ENCODE measurements at regions not wholly inside any gene's neighbourhood (a gene's known extent, or its start where the extent isn't known, plus 50 kb on each side); places are given as distances from the start of the nearest gene placed in this dataset.
"Not testable (repeated sequence)": the region's sequence is repeated elsewhere in the genome, so short reads cannot be mapped to it uniquely, and the experiment has no call there.

DNA sequence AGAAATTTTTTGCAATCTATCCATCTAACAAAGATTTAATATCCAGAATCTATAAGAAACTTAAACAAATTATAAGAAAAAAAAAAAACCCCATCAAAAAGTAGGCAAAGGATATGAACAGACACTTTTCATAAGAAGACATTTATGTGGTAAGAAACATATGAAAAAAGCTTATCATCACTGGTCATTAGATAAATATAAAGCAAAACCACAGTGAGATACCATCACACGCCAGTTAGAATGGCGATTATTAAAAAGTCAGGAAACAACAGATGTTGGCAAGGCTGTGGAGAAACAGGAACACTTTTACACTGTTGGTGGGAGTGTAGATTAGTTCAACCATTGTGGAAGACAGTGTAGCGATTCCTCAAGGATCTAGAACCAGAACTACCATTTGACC, 110.3 kb upstream of the SLC7A11 start:
- not testable (repeated sequence) for FAIRE-seq

GRCh38 chr4:138348055-138348454, 105.9 kb upstream of the SLC7A11 start:
- no peak for FAIRE-seq

GRCh38 chr4:138347561-138347960, 105.4 kb upstream of the SLC7A11 start:
- no peak for FAIRE-seq

DNA sequence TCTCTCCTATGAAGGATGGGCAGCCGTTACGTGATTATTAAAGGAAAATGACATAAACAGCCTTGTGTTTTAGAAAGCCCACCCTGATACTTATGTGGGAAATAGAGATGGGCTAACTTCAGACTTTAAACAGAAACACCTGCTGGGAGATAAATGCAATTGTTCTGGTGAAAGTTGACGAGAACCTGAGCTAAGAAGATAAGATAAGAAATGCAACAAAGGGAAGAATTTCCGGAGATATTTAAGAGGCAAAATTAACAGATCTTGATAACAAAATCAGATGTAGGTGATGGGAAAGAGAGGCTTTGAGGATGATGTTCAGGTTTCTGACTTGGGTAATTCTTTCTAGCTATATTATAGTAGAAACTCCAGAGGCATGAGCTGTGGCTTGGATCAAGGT, 102.7 kb upstream of the SLC7A11 start:
- FAIRE-seq = no peak

GRCh38 chr4:138344054-138344453, 101.9 kb upstream of the SLC7A11 start:
- FAIRE-seq = no peak

GRCh38 chr4:138341739-138342415, 99.7 kb upstream of the SLC7A11 start:
- no peak for FAIRE-seq

DNA sequence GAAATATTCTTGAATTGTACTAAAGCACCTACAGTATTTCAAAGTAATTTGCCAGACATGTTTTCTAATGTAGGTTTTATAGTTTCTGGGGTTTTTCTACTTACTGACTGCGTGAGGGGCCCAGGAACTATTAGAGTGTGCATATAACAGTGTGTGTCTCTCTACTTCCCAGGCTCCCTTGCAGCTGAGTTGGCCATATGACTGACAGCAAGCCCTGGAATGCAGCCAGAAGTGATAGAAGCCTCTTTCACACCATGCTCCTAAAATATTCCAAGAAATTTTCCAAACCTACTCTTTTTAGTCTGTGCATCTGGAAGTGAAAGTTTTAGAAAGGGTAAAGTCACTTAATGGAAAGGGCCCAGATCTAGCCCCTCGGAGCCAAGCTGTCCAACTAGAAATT, 96.7 kb upstream of the SLC7A11 start:
- no peak for FAIRE-seq

GRCh38 chr4:138338222-138338621, 96.1 kb upstream of the SLC7A11 start:
- not testable (repeated sequence) for FAIRE-seq

DNA sequence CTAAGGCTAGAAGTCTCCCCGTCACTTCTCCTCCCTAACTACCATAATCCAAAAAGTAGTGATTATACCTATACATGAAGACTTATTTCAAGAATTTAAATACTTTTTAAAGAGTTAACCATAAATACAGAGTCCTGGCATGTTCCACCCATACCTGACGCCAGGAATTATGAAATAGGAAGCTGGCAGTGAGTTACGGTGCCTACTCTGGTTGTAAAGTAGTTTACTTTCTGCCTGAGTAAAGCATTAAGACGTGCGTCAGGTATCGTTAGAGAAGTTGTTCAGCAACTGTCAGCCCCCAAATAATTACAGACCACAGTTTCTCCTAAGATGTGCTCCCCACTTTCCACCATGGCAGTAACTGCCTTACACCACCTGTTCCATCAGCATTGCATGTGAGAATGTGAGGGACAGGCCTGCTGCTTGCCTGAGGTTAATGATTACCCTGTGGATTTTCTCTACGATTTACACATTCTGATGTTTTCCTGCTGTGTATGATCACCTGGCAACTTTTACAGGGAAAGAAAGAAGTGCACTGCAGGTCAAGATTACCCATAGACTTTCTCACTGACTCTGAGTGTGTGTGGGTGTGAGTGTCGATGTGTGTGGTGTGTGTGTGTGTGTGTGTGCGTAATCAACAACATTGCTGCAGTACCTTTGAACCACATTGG, 92.3 kb upstream of the SLC7A11 start:
- no peak for FAIRE-seq

DNA sequence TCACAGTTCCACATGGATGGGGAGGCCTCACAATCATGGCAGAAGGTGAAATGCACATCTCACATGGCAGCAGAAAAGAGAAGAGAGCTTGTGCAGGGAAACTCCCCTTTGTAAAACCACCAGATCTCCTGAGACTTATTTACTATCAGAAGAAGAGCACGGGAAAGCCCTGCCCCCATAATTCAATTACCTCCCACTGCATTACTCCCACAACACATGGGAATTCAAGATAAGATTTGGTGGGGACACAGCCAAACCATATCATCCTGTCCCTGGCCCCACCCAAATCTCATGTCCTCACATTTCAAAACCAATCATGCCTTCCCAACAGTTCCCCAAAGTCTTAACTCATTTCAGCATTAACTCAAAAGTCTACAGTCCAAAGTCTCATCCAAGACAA, 90.3 kb upstream of the SLC7A11 start:
- not testable (repeated sequence) for FAIRE-seq

- FAIRE-seq = no peak
Observed at GRCh38 chr4:138330531-138330930, 88.4 kb upstream of the SLC7A11 start.

DNA sequence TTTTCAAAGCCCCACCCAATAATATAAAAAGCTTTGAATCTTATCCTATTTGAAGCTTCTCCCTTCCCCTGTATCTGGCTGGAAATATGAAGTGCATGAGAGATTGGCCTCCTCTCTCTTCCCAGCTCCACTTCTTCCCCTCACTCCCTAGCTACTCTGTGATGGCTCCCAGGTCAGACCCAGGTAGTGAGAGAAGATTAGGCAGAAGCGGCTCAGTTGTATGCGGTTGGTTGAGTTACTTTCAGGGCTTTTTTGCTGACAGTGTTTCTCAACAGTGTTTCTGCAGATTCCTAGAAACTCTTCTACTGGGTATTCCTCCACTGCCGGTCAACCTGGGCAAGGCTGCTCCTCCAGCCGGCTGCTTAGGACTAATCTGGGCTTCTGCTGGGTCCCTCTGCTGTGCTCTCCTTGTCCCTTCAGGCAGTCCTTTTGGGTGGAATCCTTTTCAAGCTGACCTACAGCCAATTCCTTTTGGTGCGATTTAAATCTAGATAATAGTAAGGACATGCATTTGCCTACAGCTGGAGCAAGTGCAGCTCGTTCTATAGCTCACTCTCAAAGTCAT, 87.4 kb upstream of the SLC7A11 start:
- FAIRE-seq = no peak

- FAIRE-seq = no peak
Observed at GRCh38 chr4:138327338-138327737, 85.2 kb upstream of the SLC7A11 start.

GRCh38 chr4:138320831-138321230, 78.7 kb upstream of the SLC7A11 start:
- no peak for FAIRE-seq

- no peak for FAIRE-seq
Observed at GRCh38 chr4:138320030-138320429, 77.9 kb upstream of the SLC7A11 start.

- FAIRE-seq = no peak
Observed at GRCh38 chr4:138317175-138317748, 75.1 kb upstream of the SLC7A11 start.

DNA sequence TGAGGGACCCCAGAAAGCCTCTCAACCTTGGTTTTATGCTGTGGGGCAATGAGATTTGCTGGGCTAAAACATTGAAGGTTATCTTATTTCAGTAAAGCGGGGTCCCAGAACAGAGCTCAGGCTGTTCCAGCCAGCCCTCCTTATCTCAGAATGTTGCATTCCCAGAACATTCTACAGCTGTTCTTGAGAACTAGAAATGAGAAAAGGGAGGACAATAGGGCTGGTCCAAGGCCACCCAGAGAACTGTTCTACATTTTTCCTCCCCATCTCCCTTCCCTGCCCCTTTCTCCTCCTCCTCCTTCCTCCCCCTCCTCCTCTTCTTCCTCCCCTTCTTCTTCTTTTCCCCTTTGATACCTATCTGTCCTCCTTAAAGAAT, 70.4 kb upstream of the SLC7A11 start:
- no peak for FAIRE-seq

- no peak for FAIRE-seq
Observed at GRCh38 chr4:138311771-138312535, 69.8 kb upstream of the SLC7A11 start.

DNA sequence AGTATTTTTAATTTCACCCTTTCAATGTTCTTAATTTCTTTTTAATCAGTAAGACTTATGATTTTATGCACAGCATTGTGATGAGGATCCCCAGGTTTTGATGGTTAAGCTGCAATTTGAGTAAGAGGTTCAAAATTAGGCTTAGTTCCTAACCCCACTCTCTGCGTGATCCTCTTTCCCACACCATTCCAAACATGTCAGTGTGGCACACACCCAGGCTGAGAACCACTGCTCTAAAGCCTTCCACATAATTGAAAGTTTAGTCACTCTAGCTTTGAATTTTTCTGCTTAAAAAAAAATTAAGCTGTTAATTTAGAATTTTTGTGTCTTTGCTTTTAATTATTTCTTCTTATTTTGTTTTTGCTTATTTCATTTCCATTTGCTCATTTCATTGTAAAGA, 68.8 kb upstream of the SLC7A11 start:
- FAIRE-seq = no peak

DNA sequence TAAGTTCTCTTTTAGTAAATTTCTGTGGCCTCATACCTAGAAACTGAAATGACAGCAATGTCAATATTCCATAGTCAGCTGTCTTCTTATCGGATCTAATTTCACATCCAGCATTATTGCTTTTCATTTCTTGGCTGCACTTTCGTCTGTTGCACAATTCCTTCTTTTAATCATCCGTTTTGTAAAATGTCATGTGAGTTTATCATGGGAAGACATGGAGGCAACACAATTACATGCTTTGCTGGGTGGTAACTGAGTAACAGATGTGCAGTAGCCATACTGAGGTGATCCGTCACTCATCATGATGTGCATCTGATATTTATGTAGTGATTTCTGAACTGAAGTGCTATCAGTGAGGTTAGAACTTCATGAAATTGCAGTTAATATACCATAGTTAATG, 68.3 kb upstream of the SLC7A11 start:
- no peak for FAIRE-seq

DNA sequence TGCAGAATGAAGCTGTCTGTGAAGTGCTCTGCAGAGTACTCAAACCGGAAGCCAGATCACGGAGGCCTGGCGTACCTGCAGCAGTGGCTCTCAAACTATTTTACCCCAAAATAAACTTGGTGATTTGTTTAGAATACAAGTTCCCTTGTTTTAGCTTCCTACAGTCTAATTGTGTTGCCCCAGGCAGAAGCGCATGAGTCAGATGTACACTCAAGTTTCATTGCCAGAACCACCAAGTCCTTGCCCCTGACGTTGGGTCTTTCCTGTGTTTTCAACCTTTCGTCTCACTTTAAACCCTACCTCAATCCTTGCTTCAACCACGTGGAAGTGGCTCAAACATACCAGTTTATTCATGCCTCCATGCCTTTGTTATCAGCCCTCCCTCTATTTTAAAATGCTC, 66.2 kb upstream of the SLC7A11 start:
- no peak for FAIRE-seq

GRCh38 chr4:138307319-138307718, 65.2 kb upstream of the SLC7A11 start:
- FAIRE-seq = no peak

- FAIRE-seq = no peak
Observed at GRCh38 chr4:138305050-138305449, 62.9 kb upstream of the SLC7A11 start.

All from endometrium (tissue), 2 donors.